ENCODE measurements at regions not wholly inside any gene's neighbourhood (a gene's known extent, or its start where the extent isn't known, plus 50 kb on each side); places are given as distances from the start of the nearest gene placed in this dataset.

GRCh38 chr5:43785198-43785597, 182.2 kb downstream of the NNT start:
- TF ChIP-seq, protein P1, sequence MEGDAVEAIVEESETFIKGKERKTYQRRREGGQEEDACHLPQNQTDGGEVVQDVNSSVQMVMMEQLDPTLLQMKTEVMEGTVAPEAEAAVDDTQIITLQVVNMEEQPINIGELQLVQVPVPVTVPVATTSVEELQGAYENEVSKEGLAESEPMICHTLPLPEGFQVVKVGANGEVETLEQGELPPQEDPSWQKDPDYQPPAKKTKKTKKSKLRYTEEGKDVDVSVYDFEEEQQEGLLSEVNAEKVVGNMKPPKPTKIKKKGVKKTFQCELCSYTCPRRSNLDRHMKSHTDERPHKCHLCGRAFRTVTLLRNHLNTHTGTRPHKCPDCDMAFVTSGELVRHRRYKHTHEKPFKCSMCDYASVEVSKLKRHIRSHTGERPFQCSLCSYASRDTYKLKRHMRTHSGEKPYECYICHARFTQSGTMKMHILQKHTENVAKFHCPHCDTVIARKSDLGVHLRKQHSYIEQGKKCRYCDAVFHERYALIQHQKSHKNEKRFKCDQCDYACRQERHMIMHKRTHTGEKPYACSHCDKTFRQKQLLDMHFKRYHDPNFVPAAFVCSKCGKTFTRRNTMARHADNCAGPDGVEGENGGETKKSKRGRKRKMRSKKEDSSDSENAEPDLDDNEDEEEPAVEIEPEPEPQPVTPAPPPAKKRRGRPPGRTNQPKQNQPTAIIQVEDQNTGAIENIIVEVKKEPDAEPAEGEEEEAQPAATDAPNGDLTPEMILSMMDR (IDR thresholded peaks at IDR 0.05; ENCODE audit: poor library complexity, severe bottlenecking): no peak
- TF ChIP-seq EZH2 (IDR thresholded peaks at IDR 0.05; ENCODE audit: borderline replicate concordance, insufficient read depth, low read length, poor library complexity, severe bottlenecking) (no peak), TAF1 (IDR thresholded peaks at IDR 0.05; ENCODE audit: low read depth) (no peak), RAD21 (conservative IDR thresholded peaks at IDR 0.05) (no peak), MXI1 (conservative IDR thresholded peaks at IDR 0.05; ENCODE audit: poor library complexity, severe bottlenecking) (no peak), POLR2AphosphoS5 (IDR thresholded peaks at IDR 0.05) (no peak), EP300 (conservative IDR thresholded peaks at IDR 0.05; ENCODE audit: poor library complexity, severe bottlenecking) (no peak)
- TF ChIP-seq, protein P2, sequence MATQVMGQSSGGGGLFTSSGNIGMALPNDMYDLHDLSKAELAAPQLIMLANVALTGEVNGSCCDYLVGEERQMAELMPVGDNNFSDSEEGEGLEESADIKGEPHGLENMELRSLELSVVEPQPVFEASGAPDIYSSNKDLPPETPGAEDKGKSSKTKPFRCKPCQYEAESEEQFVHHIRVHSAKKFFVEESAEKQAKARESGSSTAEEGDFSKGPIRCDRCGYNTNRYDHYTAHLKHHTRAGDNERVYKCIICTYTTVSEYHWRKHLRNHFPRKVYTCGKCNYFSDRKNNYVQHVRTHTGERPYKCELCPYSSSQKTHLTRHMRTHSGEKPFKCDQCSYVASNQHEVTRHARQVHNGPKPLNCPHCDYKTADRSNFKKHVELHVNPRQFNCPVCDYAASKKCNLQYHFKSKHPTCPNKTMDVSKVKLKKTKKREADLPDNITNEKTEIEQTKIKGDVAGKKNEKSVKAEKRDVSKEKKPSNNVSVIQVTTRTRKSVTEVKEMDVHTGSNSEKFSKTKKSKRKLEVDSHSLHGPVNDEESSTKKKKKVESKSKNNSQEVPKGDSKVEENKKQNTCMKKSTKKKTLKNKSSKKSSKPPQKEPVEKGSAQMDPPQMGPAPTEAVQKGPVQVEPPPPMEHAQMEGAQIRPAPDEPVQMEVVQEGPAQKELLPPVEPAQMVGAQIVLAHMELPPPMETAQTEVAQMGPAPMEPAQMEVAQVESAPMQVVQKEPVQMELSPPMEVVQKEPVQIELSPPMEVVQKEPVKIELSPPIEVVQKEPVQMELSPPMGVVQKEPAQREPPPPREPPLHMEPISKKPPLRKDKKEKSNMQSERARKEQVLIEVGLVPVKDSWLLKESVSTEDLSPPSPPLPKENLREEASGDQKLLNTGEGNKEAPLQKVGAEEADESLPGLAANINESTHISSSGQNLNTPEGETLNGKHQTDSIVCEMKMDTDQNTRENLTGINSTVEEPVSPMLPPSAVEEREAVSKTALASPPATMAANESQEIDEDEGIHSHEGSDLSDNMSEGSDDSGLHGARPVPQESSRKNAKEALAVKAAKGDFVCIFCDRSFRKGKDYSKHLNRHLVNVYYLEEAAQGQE (IDR thresholded peaks at IDR 0.05; ENCODE audit: borderline replicate concordance): no peak

Data from neural cell (in vitro differentiated cells).